HG02759 (cell line): ENCODE measurements at regions not wholly inside any gene's neighbourhood (a gene's known extent, or its start where the extent isn't known, plus 50 kb on each side); places are given as distances from the start of the nearest gene placed in this dataset.

Experiments used
- ATAC-seq: cut with Tn5 transposase; IDR thresholded peaks from one replicate; pipeline ENCODE4 v1.9.1; 2021; ENCODE audit warnings: mild to moderate bottlenecking, moderate library complexity; ENCODE audit not compliant: unreplicated experiment

DNA sequence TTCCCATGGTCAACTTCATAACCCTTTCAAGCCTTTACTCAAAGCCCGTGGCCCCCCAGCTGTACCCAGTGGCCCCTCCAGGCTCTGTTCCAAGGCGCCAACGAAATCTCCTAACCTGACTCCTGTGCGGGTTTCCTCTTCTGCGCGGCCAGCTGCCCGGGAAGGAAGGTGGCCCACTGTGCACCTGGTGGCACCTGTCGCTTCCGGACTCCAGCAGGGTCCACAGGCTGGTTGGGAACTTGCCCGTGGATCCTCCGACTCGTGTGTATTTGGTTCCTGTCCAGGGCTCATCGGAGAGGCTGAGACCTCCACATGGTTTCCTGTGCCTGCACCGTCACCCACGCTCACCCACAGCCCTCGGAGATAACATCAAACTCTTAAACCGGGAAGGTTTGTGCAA, 335.4 kb downstream of the BRD1 start:
- no peak for ATAC-seq

GRCh38 chr22:49491726-49492125, 335.9 kb downstream of the BRD1 start:
- ATAC-seq, result no peak

DNA sequence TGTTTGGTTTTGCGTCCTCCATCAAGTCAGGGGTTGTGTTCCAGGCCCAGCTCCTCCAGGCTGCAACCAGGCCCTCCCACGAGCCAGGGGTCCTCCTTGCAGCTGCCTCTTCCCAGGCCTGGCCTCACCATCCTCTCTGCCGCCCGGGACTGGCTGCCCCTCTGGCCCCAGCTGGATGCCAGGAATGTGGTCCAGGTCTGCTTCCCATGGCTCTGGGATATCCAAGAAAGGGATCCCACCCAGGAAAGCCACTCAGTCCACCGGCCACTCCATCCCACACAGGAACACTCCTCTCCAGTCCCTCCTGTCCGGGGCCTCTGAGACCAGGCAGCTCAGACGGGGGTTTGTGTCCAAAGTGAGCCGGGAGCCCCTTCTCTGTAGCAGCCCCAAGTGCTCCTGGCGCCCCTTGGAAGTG, 336.4 kb downstream of the BRD1 start:
- no peak for ATAC-seq

DNA sequence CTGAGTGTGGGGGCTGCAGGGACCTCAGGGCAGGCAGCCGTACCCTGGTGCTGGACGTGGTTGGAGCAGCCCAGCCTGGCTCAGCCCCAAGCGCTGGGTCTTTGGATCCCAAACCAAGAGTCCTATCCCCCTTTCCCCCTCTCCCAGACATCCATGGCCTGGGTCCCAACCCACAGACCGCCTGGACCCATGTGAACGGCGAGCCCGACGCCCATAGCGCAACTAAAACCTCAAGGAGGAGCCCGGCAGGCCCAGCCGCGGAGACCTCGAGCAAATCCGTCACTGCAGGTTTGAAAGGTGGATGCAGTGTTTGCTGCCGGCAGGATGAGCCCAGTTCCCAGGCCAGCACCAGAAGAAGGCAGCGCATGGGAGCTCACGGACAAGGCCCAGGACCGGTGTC, 337.0 kb downstream of the BRD1 start:
- ATAC-seq, result no peak

- no peak for ATAC-seq
Observed at GRCh38 chr22:49489821-49490220, 337.9 kb downstream of the BRD1 start.

GRCh38 chr22:49488943-49489342, 338.7 kb downstream of the BRD1 start:
- no peak for ATAC-seq

GRCh38 chr22:49487950-49488349, 339.7 kb downstream of the BRD1 start:
- no peak for ATAC-seq

DNA sequence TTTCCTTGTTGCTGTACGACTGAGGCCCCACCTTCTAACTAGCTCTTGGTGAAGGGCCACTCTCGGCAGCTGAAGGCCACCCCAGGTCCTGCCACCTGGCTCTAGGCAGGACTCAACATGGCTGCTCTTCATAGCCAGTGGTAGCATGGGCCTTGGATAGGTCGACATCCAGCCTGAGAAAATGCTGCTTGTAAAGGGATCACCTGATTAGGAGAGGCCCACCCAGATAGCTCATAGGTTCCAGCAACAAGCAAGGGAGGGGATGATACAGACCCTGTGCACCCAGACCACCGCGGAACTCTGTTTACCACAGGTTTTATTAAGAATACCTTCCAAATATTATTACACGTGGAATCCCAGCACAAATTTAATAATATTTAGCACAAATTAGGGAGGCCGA, 341.4 kb downstream of the BRD1 start:
- no peak for ATAC-seq

DNA sequence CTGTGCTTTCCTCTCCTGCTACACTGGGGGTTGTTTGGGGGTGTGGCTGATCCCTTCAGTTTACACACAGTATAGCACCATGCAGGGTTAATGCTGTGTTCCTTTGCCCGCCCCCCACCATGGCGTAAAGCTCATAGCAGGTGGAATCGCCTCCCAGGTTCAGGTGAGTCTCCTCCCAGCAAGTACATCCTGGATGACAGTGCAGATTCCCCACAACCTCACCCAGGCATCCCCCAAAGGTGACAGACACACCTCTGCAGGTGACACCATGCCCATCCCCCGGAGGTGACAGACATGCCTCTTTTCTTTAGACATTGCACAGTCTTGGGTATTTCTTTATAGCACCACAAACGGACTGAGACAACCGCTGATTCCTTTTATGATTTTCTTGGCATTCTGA, 343.7 kb downstream of the BRD1 start:
- no peak for ATAC-seq

DNA sequence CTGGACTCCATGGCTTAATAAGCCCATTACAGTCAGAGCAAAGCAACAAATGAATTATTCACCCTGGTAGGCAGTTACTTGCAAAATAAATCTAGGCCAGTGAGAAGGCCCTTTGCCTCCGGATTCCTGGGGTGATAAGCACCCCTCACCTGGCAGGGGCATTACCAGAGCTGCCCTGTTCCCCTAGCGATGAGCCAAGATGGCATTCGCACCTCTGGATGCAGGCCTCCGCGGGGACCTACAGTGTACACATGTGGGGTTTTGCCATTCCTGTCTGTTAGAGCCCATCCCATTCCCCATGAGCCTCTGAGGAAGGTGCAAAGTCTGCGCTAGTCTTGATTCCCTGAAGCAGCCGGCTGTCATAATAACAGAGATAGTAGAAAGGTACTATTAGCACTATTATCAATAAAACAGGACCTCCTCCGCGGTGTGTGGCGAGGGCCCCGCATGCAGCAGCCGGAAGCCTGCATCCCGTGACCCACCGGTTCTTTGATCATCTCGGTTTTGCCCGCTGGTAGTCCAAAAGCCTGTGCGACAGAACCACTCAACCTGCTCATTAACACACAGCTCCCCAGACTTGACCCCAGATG, 344.3 kb downstream of the BRD1 start:
- ATAC-seq, result no peak

GRCh38 chr22:49482811-49483210, 344.9 kb downstream of the BRD1 start:
- no peak for ATAC-seq

DNA sequence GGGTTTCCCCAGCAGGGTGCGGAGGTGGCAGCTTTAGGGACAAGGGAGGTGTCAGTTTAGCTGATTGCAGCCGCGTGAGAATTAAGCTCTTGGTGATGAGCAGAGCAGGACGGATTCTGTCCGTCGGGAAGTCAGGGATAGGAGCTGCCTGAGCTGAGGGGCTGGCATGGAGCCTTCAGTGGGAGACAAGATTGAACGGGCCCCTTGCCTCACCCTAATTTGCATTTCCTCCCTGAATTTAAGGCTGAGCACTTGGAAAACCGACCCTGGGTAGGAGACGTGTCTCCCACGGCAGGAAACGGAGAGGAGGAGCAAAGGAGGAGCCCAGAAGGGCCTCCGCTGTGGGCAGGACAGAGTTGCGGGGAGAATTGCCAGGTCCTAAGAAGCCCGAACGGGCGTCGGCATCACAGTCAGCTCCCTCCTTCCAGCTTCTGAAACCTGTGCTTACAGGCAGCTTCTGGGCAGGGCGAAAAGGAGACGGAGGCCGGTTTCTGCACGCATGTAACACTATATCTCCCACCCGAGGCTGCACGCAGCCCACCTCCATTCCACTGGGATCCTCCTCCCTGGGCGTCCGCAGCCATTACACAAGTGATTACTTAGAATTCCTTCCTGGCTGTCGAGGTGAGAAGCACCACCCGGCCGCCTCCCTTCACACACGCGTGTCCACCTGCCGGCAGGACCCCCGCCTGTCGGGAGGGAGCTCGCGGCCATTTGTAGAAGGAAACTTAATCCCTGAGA, 345.8 kb downstream of the BRD1 start:
- ATAC-seq, result no peak

- no peak for ATAC-seq
Observed at GRCh38 chr22:49480896-49481658, 346.6 kb downstream of the BRD1 start.

DNA sequence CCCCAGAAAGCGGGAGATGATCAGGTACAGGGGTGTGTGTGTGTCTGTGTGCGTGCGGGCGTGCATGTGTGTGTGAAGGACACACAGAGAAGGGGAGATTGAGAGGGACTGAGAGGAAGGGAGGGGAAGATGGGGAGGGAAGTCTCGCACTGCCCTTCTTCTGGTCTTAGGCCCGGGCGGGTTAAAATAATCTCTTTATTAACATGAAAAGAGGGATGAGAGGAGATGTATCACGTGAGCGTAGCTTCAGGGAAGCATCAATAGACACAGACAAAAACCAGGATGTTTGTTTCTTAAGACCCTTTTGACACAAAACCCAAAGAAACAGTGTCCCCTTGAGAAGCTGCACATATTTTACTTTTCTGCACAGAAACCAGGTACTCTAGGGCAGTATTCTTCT, 347.3 kb downstream of the BRD1 start:
- ATAC-seq, result no peak

DNA sequence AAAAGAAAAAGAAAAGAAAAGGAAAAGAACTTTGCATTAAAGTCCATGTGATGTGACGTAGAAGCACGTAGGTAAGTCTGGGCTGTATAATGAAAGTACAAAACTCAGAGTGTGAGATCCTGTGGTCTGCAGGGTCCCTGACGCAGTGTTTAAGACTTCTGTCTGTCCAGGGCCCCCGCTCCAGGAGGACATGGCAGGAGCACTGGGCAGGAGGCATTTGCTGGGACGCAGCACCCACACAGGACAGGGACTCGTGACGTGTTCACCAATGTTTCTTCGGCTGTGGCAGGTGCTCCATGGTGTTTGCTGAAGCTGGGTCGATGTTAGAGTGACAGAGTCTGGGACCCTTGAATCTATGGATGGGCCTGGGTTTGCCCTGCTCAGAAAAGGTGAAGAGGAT, 348.1 kb downstream of the BRD1 start:
- ATAC-seq, result no peak

DNA sequence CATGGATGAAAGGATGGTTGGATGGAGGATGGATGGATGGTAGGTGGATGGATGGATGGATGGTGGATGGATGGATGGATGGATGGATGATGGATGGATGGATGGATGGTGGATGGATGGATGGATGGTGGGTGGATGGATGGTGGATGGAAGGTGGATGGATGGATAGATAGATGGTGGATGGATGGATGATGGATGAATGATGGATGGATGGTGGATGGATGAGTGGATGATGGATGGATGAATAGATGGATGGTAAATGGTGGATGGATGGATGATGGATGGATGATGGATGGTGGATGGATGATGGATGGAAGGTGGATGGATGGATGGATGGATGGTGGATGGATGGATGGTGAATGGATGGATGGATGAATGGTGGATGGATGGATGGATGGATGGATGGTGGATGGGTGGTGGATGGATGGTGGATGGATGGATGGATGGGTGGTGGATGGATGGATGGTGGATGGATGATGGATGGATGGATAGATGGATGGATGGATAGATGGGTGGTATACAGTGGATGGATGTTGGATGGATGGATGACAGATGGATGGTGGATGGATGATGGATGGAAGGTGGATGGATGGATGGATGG, 350.8 kb downstream of the BRD1 start:
- ATAC-seq, result no peak

GRCh38 chr22:49476176-49476575, 351.5 kb downstream of the BRD1 start:
- ATAC-seq, result no peak

DNA sequence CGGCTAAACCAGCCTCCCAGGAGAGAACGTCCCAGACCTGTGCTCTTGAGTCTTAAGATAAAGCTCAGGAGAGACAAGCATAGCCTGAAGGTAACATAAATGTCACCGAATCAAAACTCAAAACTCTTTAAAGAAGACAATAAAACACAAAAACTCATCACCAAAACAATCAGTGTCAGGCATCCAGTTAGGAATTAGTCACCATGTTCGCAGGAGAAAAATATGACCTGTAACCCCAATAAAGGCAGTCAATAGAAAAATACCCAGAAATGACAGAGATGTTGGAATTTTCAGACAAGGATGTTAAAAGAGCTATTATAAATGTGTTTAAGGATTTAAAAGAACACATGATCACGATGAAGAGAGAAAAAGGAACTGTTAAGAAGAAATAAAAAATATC, 352.4 kb downstream of the BRD1 start:
- no peak for ATAC-seq

GRCh38 chr22:49473286-49473685, 354.4 kb downstream of the BRD1 start:
- ATAC-seq, result no peak

DNA sequence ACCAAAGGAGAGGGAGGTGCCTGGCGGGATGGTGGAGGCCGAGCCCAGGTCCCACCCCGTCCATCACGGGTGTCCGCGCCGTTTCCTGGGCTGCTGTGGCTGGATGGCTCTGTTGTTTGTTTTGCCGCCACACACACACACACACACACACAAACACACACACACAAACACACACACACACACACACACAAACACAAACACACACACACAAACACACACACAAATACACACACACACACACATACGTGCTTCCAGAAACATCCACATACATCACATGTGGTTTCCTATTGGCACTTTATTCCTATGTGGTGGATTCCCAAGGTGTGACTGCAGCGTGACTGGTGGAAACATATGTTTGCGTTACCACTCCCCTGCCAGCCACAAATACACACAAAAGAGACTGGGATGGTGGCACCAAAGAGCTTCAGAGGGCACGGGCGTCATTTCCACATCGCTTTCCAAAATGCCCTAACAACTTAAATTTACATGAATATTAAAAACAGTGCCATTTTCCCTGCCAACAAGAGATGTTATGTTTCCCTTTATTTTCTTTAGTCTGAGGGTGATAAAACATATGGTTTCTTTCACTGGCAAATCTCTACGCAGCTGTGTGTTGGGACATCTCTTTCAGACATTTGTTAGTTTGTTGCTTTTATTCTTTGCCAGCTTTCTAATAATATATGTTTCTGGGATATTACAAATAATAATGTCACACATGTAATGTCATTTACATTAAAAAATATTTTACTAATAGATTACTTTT, 356.8 kb downstream of the BRD1 start:
- no peak for ATAC-seq
